GM12892 (cell line): ENCODE measurements at regions not wholly inside any gene's neighbourhood (a gene's known extent, or its start where the extent isn't known, plus 50 kb on each side); places are given as distances from the start of the nearest gene placed in this dataset.

Experiments
- DNase-seq: peaks from one replicate; pipeline ENCODE4 v3.0.0; 2011; ENCODE audit not compliant: insufficient read length
- FAIRE-seq: peaks from 2 replicates; lab custom pipeline; 2011; peaks lifted over from hg19 to GRCh38; lab: Jason Lieb, UNC
- POLR2A ChIP-seq: IDR thresholded peaks from 2 replicates; pipeline ENCODE4 v1.6.1; 2011; ENCODE audit warnings: low read depth, low read length, control low read depth
- POLR2AphosphoS5 ChIP-seq: IDR thresholded peaks from 2 replicates; pipeline ENCODE4 v1.6.1; 2011; ENCODE audit warnings: low read depth, low read length, control low read depth
- TAF1 ChIP-seq: IDR thresholded peaks from 2 replicates; pipeline ENCODE4 v1.6.1; 2011; ENCODE audit warnings: low read depth, mild to moderate bottlenecking, control low read depth, low read length, borderline replicate concordance

- no peak for DNase-seq
- TF ChIP-seq POLR2A (no peak), POLR2AphosphoS5 (no peak), TAF1 (no peak)
- no peak for FAIRE-seq
These were observed 198.5 kb upstream of the FMN2 start for GRCh38 chr1:239893127-239893731.

GRCh38 chr1:239896569-239896968 is 195.1 kb upstream of the FMN2 start:
- TF ChIP-seq POLR2A (no peak), POLR2AphosphoS5 (no peak), TAF1 (no peak)
- no peak for DNase-seq
- no peak for FAIRE-seq

GRCh38 chr1:239896980-239897379 is 194.7 kb upstream of the FMN2 start:
- TF ChIP-seq TAF1 (no peak), POLR2AphosphoS5 (no peak), POLR2A (no peak)
- DNase-seq (no peak), FAIRE-seq (no peak)

- FAIRE-seq: no peak
- TF ChIP-seq TAF1 (no peak), POLR2AphosphoS5 (no peak), POLR2A (no peak)
- no peak for DNase-seq
These were observed 194.2 kb upstream of the FMN2 start for GRCh38 chr1:239897458-239897857.

GRCh38 chr1:239898062-239898730 is 193.5 kb upstream of the FMN2 start:
- peak; percentile 33 for DNase-seq
- TF ChIP-seq POLR2A (no peak), POLR2AphosphoS5 (no peak), TAF1 (no peak)
- peak; percentile 77 for FAIRE-seq

GRCh38 chr1:239899747-239900146 is 191.9 kb upstream of the FMN2 start:
- FAIRE-seq (no peak), DNase-seq (no peak)
- no peak for TF ChIP-seq TAF1

- FAIRE-seq (no peak), DNase-seq (no peak)
- TF ChIP-seq POLR2A: no peak
- TF ChIP-seq TAF1: no peak
- TF ChIP-seq POLR2AphosphoS5: no peak
These were observed 185.3 kb upstream of the FMN2 start for GRCh38 chr1:239906394-239906793.

GRCh38 chr1:239909898-239910297 is 181.8 kb upstream of the FMN2 start:
- FAIRE-seq (no peak), DNase-seq (no peak)
- TF ChIP-seq POLR2A (no peak), TAF1 (no peak), POLR2AphosphoS5 (no peak)

GRCh38 chr1:239912471-239912870 is 179.2 kb upstream of the FMN2 start:
- TF ChIP-seq POLR2A (no peak), POLR2AphosphoS5 (no peak), TAF1 (no peak)

GRCh38 chr1:239913141-239913585 is 178.5 kb upstream of the FMN2 start:
- no peak for FAIRE-seq
- TF ChIP-seq POLR2AphosphoS5: no peak
- no peak for TF ChIP-seq TAF1
- no peak for TF ChIP-seq POLR2A
- DNase-seq: no peak

More at GRCh38 chr1:239912471-239912870, 179.2 kb upstream of the FMN2 start:
- no peak for FAIRE-seq
- DNase-seq: no peak

- DNase-seq (no peak), FAIRE-seq (no peak)
- TF ChIP-seq POLR2A: no peak
- TF ChIP-seq TAF1: no peak
- TF ChIP-seq POLR2AphosphoS5: no peak
These were observed 176.9 kb upstream of the FMN2 start for GRCh38 chr1:239914751-239915231.

- DNase-seq (no peak), FAIRE-seq (no peak)
- TF ChIP-seq TAF1: no peak
- no peak for TF ChIP-seq POLR2AphosphoS5
- TF ChIP-seq POLR2A: no peak
These were observed 173.0 kb upstream of the FMN2 start for GRCh38 chr1:239918634-239919033.
